Smooth muscle cell (in vitro differentiated cells): ENCODE measurements at regions not wholly inside any gene's neighbourhood (a gene's known extent, or its start where the extent isn't known, plus 50 kb on each side); places are given as distances from the start of the nearest gene placed in this dataset.

ENCODE experiments used
- DNase-seq: peaks from one replicate; lab custom pipeline; 2025; ENCODE audit not compliant: unreplicated experiment; lab: John Stamatoyannopoulos, UW
- H2AFZ ChIP-seq: fragments of 200-600 bp; sonication (generic); 2 replicates; pipeline ENCODE4 v1.6.0; 2016; ENCODE audit warnings: antibody characterized with exemption, low read depth, mild to moderate bottlenecking
- H3F3A ChIP-seq: fragments of 200-600 bp; sonication (generic); 2 replicates; pipeline ENCODE4 v1.6.0; 2017; ENCODE audit warnings: antibody characterized with exemption, low read depth
- H3K27ac ChIP-seq: fragments of 200-600 bp; sonication (generic); 2 replicates; pipeline ENCODE4 v1.5.1; 2016; ENCODE audit warnings: low read depth, mild to moderate bottlenecking
- H3K27me3 ChIP-seq: fragments of 200-600 bp; sonication (generic); 2 replicates; pipeline ENCODE4 v1.6.1; 2016; ENCODE audit warnings: low read depth, mild to moderate bottlenecking
- H3K36me3 ChIP-seq: fragments of 200-600 bp; sonication (generic); 2 replicates; pipeline ENCODE4 v1.5.1; 2016; ENCODE audit warnings: low read depth
- H3K4me1 ChIP-seq: fragments of 200-600 bp; sonication (generic); 2 replicates; pipeline ENCODE4 v1.5.1; 2016; ENCODE audit warnings: low read depth
- H3K4me2 ChIP-seq: fragments of 200-600 bp; sonication (generic); 2 replicates; pipeline ENCODE4 v1.6.0; 2016; ENCODE audit warnings: mild to moderate bottlenecking
- H3K4me3 ChIP-seq: fragments of 200-600 bp; sonication (generic); 2 replicates; pipeline ENCODE4 v1.5.1; 2016; ENCODE audit warnings: mild to moderate bottlenecking
- H3K79me2 ChIP-seq: fragments of 200-600 bp; sonication (generic); 2 replicates; pipeline ENCODE4 v1.6.0; 2016; ENCODE audit warnings: low read depth, mild to moderate bottlenecking
- H3K9ac ChIP-seq: fragments of 200-600 bp; sonication (generic); 2 replicates; pipeline ENCODE4 v1.6.0; 2016; ENCODE audit warnings: low read depth
- H3K9me3 ChIP-seq: fragments of 200-600 bp; sonication (generic); replicated peaks from 2 replicates; pipeline ENCODE4 v1.5.1; 2016; ENCODE audit warnings: low read depth
- H4K20me1 ChIP-seq: fragments of 200-600 bp; sonication (generic); 2 replicates; pipeline ENCODE4 v1.6.0; 2016; ENCODE audit warnings: low read depth
- CTCF ChIP-seq: fragments of 200-600 bp; sonication (generic); IDR thresholded peaks from 2 replicates; pipeline ENCODE4 v1.5.1; 2017; ENCODE audit warnings: borderline replicate concordance, mild to moderate bottlenecking, antibody characterized with exemption; ENCODE audit not compliant: insufficient read depth, poor library complexity, severe bottlenecking
- WGBS: methylation state at CpG from one replicate; pipeline ENCODE4 v1.1.7; 2016; ENCODE audit warnings: low lambda C conversion rate; 5-methylcytosine and 5-hydroxymethylcytosine counted together

GRCh38 chr4:163702736-163703135 is 208.2 kb downstream of the TMA16 start:
- Histone ChIP-seq H3F3A (no peaks in the 10 kb centered on the region), H3K79me2 (no peaks in the 10 kb centered on the region), H3K36me3 (no peaks in the 10 kb centered on the region), H3K27ac (no peak overlapping the region), H3K27me3 (no peaks in the 10 kb centered on the region), H3K4me1 (no peaks in the 10 kb centered on the region), H4K20me1 (no peaks in the 10 kb centered on the region), H3K9me3 (no peaks in the 10 kb centered on the region), H2AFZ (no peak overlapping the region), H3K4me3 (no peak overlapping the region), H3K9ac (no peak overlapping the region), H3K4me2 (no peak overlapping the region)
- no peak for TF ChIP-seq CTCF
- 89% methylated on average over 4 of the region's 4 CpGs for WGBS
- no peak for DNase-seq

- no peak overlapping the region for H3K9ac ChIP-seq
- H3K27me3 ChIP-seq: no peaks in the 10 kb centered on the region
- H2AFZ ChIP-seq: no peak overlapping the region
- no peaks in the 10 kb centered on the region for H3F3A ChIP-seq
- no peaks in the 10 kb centered on the region for H3K79me2 ChIP-seq
- WGBS: 63% methylated on average over 1 of the region's 1 CpG
- no peak overlapping the region for H3K4me2 ChIP-seq
- no peak for DNase-seq
- H3K4me3 ChIP-seq: no peak overlapping the region
- no peak for TF ChIP-seq CTCF
- no peaks in the 10 kb centered on the region for H3K36me3 ChIP-seq
- H3K9me3 ChIP-seq: no peaks in the 10 kb centered on the region
- H3K27ac ChIP-seq: no peak overlapping the region
- H3K4me1 ChIP-seq: peaks cover 2% of the 10 kb centered on the region
- no peaks in the 10 kb centered on the region for H4K20me1 ChIP-seq
These were observed 208.8 kb downstream of the TMA16 start for GRCh38 chr4:163703251-163703650.

GRCh38 chr4:163707873-163708272 is 213.4 kb downstream of the TMA16 start:
- Histone ChIP-seq H3K36me3 (no peaks in the 10 kb centered on the region), H2AFZ (no peak overlapping the region), H3K4me1 (peaks cover 5% of the 10 kb centered on the region), H3K4me3 (no peak overlapping the region), H3K27me3 (no peaks in the 10 kb centered on the region), H3K27ac (no peak overlapping the region), H4K20me1 (no peaks in the 10 kb centered on the region), H3K79me2 (no peaks in the 10 kb centered on the region), H3K9me3 (no peaks in the 10 kb centered on the region), H3F3A (no peaks in the 10 kb centered on the region), H3K4me2 (no peak overlapping the region), H3K9ac (no peak overlapping the region)
- TF ChIP-seq CTCF: no peak
- DNase-seq: no peak

GRCh38 chr4:163709601-163710000 is 215.1 kb downstream of the TMA16 start:
- Histone ChIP-seq H3F3A (no peaks in the 10 kb centered on the region), H3K27me3 (no peaks in the 10 kb centered on the region), H4K20me1 (no peaks in the 10 kb centered on the region), H3K36me3 (no peaks in the 10 kb centered on the region), H2AFZ (no peak overlapping the region), H3K4me3 (no peak overlapping the region), H3K9ac (no peak overlapping the region), H3K4me1 (peaks cover 5% of the 10 kb centered on the region), H3K9me3 (no peaks in the 10 kb centered on the region), H3K79me2 (no peaks in the 10 kb centered on the region), H3K27ac (no peak overlapping the region), H3K4me2 (no peak overlapping the region)
- 92% methylated on average over 1 of the region's 1 CpG for WGBS
- TF ChIP-seq CTCF: no peak
- DNase-seq: no peak
